Mesothelial cell of epicardium (in vitro differentiated cells): ENCODE measurements at regions not wholly inside any gene's neighbourhood (a gene's known extent, or its start where the extent isn't known, plus 50 kb on each side); places are given as distances from the start of the nearest gene placed in this dataset.
A peak's percentile ranks its signal among the peaks of the same experiment; 100 is the strongest.

ENCODE experiments used
- DNase-seq, 2 experiments: peaks; one replicate each; pipeline ENCODE4 v3.0.0; 2021; ENCODE audit warnings: low spot score in 2 of 2; ENCODE audit not compliant: unreplicated experiment in 2 of 2
- H3K27ac Mint-ChIP-seq: 2 replicates; pipeline ENCODE4 v1.8.0; 2021; ENCODE audit warnings: mixed read lengths
- H3K27me3 Mint-ChIP-seq: 2 replicates; pipeline ENCODE4 v1.8.0; 2021; ENCODE audit warnings: low read depth, mixed read lengths
- H3K36me3 Mint-ChIP-seq: 2 replicates; pipeline ENCODE4 v1.8.0; 2021; ENCODE audit warnings: mixed read lengths
- H3K4me1 Mint-ChIP-seq: 2 replicates; pipeline ENCODE4 v1.8.0; 2021; ENCODE audit warnings: mixed read lengths
- H3K4me3 Mint-ChIP-seq: 2 replicates; pipeline ENCODE4 v1.8.0; 2021; ENCODE audit warnings: mild to moderate bottlenecking, moderate library complexity, mixed read lengths
- H3K9me3 Mint-ChIP-seq: 2 replicates; pipeline ENCODE4 v1.8.0; 2021; ENCODE audit warnings: mixed read lengths
- TF ChIP-seq, protein P1 (sequence below): fragments of 200-600 bp; sonication (generic); IDR thresholded peaks from one replicate; pipeline ENCODE4 v1.5.0; 2021; ENCODE audit warnings: antibody characterized with exemption; ENCODE audit not compliant: unreplicated experiment

DNA sequence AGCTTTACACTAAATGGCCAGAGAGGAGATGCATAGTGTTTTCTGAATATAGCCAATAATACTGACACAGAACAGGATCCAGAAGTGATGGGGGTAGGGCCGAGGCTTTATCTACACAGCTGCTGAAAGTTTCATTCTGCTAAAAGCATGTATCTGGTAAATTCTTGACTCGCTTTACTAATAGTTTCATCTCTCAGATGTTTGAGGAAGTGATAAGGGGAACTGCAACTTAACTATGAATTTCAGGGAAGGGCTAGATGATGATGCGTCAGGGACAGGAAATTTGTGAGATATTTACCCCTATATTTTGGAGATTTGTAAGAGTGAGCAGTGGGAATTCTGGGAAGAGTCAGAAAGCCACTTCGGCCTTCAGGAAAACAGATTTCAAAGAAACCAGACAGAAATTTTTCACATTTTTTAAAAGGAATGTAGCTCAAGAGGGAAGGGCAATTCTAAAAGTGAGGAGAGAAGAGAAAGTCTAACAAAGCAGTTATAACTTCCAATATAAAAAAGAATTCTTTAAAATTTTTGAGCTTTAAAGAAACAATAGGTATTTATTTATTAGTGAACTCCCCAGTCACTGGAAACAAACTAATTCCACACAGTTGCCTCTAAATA lies 243.1 kb downstream of the BCAT1 start:
- H3K4me3 Mint-ChIP-seq, result no peak overlapping the region
- peaks cover 11% of the 10 kb centered on the region for H3K4me1 Mint-ChIP-seq
- H3K9me3 Mint-ChIP-seq, result peaks cover 5% of the 10 kb centered on the region
- H3K27ac Mint-ChIP-seq, result peak overlapping the region; percentile 88
- TF ChIP-seq, protein P1, sequence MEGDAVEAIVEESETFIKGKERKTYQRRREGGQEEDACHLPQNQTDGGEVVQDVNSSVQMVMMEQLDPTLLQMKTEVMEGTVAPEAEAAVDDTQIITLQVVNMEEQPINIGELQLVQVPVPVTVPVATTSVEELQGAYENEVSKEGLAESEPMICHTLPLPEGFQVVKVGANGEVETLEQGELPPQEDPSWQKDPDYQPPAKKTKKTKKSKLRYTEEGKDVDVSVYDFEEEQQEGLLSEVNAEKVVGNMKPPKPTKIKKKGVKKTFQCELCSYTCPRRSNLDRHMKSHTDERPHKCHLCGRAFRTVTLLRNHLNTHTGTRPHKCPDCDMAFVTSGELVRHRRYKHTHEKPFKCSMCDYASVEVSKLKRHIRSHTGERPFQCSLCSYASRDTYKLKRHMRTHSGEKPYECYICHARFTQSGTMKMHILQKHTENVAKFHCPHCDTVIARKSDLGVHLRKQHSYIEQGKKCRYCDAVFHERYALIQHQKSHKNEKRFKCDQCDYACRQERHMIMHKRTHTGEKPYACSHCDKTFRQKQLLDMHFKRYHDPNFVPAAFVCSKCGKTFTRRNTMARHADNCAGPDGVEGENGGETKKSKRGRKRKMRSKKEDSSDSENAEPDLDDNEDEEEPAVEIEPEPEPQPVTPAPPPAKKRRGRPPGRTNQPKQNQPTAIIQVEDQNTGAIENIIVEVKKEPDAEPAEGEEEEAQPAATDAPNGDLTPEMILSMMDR, result no peak
- no peaks in the 10 kb centered on the region for H3K27me3 Mint-ChIP-seq
- DNase-seq, result no peak
- H3K36me3 Mint-ChIP-seq, result no peaks in the 10 kb centered on the region

DNA sequence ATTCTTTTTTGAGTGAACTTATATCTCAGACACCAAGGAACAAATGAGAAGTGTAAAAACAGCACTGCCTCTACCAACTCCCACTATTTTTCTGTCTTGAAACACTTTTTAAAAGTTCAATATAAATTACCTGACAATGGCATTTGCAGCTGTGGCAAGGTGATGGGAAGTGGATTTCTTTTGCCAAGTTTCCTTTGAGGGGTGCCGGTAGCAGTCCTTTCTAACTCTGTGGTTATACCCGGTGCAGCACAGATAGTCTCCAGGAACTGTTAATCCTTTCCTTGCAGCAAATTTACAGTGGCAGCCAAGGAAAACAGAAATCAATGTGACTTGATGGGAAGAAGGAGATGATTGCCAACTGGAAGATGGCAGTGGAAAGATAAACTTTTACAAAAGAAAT lies 243.7 kb downstream of the BCAT1 start:
- peak overlapping the region; percentile 88 for H3K27ac Mint-ChIP-seq
- TF ChIP-seq, protein P1, result no peak
- no peak for DNase-seq
- H3K36me3 Mint-ChIP-seq, result no peaks in the 10 kb centered on the region
- H3K4me1 Mint-ChIP-seq, result peaks cover 11% of the 10 kb centered on the region
- no peaks in the 10 kb centered on the region for H3K27me3 Mint-ChIP-seq
- no peak overlapping the region for H3K4me3 Mint-ChIP-seq
- peaks cover 5% of the 10 kb centered on the region for H3K9me3 Mint-ChIP-seq

DNA sequence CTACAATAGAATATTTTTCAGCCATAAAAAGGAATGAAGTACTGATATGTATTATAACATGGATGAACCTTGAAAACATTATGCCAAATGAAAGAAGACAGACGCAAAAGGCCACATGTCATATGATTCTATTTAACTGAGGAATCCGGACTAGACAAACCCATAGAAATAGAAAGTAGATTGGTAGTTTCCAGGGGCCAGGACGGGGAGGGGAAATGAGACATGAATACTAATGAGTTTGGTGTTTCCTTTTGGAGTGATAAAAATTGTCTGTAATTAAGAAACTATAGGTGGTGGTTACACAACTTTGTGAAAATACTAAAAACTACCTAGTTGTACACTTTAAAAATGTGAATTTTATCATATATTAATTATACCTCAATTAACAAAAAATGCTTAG lies 247.6 kb downstream of the BCAT1 start:
- DNase-seq, result no peak
- H3K4me3 Mint-ChIP-seq, result no peak overlapping the region
- peaks cover 34% of the 10 kb centered on the region for H3K4me1 Mint-ChIP-seq

DNA sequence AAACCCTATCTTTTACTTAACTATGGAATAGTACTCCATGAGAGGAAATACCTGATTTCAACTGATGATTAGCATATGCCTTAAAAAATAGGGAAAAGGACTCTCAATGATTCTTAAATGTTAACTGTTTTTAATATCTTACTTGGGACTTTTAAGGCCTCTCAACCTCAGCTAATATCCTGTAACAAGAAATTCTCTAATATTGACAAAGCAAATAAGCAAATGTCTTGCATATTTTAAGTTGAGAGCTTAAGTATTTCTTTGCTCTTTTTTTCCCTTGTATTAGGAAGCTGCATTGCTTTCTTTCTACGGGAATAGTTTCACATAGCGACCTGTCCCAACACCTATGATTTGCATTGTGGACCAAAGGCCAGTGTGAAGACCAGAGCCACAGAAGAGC lies 249.9 kb downstream of the BCAT1 start:
- Mint-ChIP-seq H3K4me1 (peaks cover 31% of the 10 kb centered on the region), H3K4me3 (no peak overlapping the region), H3K27me3 (no peaks in the 10 kb centered on the region)

More for the DNA sequence above, 247.6 kb downstream of the BCAT1 start:
- no peak overlapping the region for H3K27ac Mint-ChIP-seq
- H3K9me3 Mint-ChIP-seq, result peaks cover 5% of the 10 kb centered on the region
- H3K27me3 Mint-ChIP-seq, result no peaks in the 10 kb centered on the region
- TF ChIP-seq, protein P1, result no peak
- no peaks in the 10 kb centered on the region for H3K36me3 Mint-ChIP-seq

DNA sequence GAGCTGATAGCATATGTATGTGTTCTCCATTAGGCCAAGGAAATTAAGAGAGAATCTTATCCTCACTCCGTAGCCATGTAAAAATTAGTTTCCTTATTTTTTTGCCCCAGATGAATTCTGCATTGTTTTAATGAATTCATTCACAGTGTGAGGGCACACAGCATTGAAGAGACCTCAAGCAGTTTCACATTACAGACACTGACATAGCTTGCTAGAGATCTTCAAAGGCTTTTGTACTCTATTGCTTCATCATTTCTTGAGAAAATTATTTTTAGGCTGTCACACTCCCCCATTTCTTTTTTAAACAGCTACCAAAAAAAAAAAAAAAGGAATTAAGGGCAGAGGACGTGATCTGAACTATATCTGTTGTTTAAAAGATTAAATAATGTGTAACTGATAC lies 251.1 kb downstream of the BCAT1 start:
- no peak overlapping the region for H3K27ac Mint-ChIP-seq
- TF ChIP-seq, protein P1, result no peak
- no peak for DNase-seq
- H3K36me3 Mint-ChIP-seq, result no peaks in the 10 kb centered on the region
- H3K4me1 Mint-ChIP-seq, result peaks cover 31% of the 10 kb centered on the region
- peaks cover 5% of the 10 kb centered on the region for H3K9me3 Mint-ChIP-seq
- H3K4me3 Mint-ChIP-seq, result no peak overlapping the region
- no peaks in the 10 kb centered on the region for H3K27me3 Mint-ChIP-seq

More for the DNA sequence above, 249.9 kb downstream of the BCAT1 start:
- no peak for DNase-seq
- no peaks in the 10 kb centered on the region for H3K36me3 Mint-ChIP-seq
- TF ChIP-seq, protein P1, result no peak
- H3K9me3 Mint-ChIP-seq, result peaks cover 5% of the 10 kb centered on the region
- no peak overlapping the region for H3K27ac Mint-ChIP-seq

DNA sequence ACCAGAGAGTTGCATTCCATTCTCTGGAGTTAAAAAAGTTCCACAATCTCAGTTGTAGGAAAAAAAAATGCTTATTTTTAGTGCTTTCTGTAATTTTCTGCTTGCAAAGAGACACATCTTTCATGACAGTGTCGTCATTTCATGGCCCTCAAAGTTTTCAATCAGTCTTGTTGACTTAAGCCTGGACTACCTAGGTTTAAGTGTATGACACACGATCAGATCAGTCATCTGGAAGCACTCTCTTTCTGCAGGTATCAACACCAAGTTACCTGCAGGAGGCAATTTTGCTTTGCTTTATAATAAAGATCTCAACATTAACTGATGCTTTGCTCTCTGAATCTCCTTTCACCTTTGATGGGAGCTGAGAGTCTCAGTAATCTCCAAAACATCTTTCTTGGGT lies 251.6 kb downstream of the BCAT1 start:
- DNase-seq, result no peak
- H3K27ac Mint-ChIP-seq, result no peak overlapping the region
- H3K27me3 Mint-ChIP-seq, result no peaks in the 10 kb centered on the region
- no peak overlapping the region for H3K4me3 Mint-ChIP-seq
- peaks cover 31% of the 10 kb centered on the region for H3K4me1 Mint-ChIP-seq
- peaks cover 6% of the 10 kb centered on the region for H3K9me3 Mint-ChIP-seq
- TF ChIP-seq, protein P1, result no peak
- H3K36me3 Mint-ChIP-seq, result no peaks in the 10 kb centered on the region
